Cardiac muscle cell (in vitro differentiated cells and primary cell): ENCODE measurements at regions not wholly inside any gene's neighbourhood (a gene's known extent, or its start where the extent isn't known, plus 50 kb on each side); places are given as distances from the start of the nearest gene placed in this dataset.

Source experiments
- DNase-seq, 2 donors: peaks; one replicate each; pipeline versions ENCODE4 v3.0.0 to v3.0.0-alpha.2; 2010 to 2017; ENCODE audit warnings: low read depth in 1 of 2, low spot score in 1 of 2
- H3K27ac ChIP-seq: fragments of 200-600 bp; sonication (generic); 2 replicates; pipeline ENCODE4 v1.5.1; 2016
- H3K27me3 ChIP-seq: fragments of 200-600 bp; sonication (generic); 2 replicates; pipeline ENCODE4 v1.6.0; 2016; ENCODE audit warnings: control low read depth
- H3K36me3 ChIP-seq: fragments of 200-600 bp; sonication (generic); 2 replicates; pipeline ENCODE4 v1.5.1; 2016; ENCODE audit warnings: control low read depth
- H3K4me1 ChIP-seq: fragments of 200-600 bp; sonication (generic); 2 replicates; pipeline ENCODE4 v1.8.1; 2017; ENCODE audit warnings: low read depth, mild to moderate bottlenecking, mixed run types
- H3K4me3 ChIP-seq: fragments of 200-600 bp; sonication (generic); 2 replicates; pipeline ENCODE4 v1.5.1; 2016; ENCODE audit warnings: mild to moderate bottlenecking
- H3K9me3 ChIP-seq: fragments of 200-600 bp; sonication (generic); 2 replicates; pipeline ENCODE4 v1.5.1; 2017; ENCODE audit warnings: low read depth, mild to moderate bottlenecking, control low read depth
- TF ChIP-seq, protein P1 (sequence below): IDR thresholded peaks from 2 replicates; pipeline ENCODE4 v1.5.1; 2012; ENCODE audit warnings: low read depth, mild to moderate bottlenecking, low read length

DNA sequence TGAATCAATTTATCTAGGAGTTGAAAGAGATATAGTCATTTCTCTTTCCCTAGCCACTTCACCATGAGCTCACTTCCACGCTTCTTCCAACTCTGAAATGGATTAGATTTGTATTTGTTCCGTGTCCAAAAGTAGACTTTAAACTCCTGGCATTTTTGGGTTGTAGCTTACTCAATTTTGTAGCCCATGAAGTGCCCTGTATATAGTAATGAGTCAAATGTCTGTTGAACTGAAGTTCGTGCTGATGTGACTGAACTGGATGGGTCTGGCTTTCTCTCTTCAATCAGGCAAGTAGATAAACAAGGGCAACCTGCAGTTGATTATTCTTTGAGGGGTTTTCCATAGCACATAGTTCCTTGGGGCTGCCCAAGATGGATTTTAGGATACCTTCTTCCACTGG is 450.6 kb downstream of the SH2D1A start:
- no peaks in the 10 kb centered on the region for H3K27me3 ChIP-seq
- H3K36me3 ChIP-seq = no peaks in the 10 kb centered on the region
- H3K4me1 ChIP-seq = no peaks in the 10 kb centered on the region
- no peaks in the 10 kb centered on the region for H3K9me3 ChIP-seq
- no peak overlapping the region for H3K4me3 ChIP-seq
- H3K27ac ChIP-seq = no peak overlapping the region
- no peak for DNase-seq
- TF ChIP-seq, protein P1, sequence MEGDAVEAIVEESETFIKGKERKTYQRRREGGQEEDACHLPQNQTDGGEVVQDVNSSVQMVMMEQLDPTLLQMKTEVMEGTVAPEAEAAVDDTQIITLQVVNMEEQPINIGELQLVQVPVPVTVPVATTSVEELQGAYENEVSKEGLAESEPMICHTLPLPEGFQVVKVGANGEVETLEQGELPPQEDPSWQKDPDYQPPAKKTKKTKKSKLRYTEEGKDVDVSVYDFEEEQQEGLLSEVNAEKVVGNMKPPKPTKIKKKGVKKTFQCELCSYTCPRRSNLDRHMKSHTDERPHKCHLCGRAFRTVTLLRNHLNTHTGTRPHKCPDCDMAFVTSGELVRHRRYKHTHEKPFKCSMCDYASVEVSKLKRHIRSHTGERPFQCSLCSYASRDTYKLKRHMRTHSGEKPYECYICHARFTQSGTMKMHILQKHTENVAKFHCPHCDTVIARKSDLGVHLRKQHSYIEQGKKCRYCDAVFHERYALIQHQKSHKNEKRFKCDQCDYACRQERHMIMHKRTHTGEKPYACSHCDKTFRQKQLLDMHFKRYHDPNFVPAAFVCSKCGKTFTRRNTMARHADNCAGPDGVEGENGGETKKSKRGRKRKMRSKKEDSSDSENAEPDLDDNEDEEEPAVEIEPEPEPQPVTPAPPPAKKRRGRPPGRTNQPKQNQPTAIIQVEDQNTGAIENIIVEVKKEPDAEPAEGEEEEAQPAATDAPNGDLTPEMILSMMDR = no peak

DNA sequence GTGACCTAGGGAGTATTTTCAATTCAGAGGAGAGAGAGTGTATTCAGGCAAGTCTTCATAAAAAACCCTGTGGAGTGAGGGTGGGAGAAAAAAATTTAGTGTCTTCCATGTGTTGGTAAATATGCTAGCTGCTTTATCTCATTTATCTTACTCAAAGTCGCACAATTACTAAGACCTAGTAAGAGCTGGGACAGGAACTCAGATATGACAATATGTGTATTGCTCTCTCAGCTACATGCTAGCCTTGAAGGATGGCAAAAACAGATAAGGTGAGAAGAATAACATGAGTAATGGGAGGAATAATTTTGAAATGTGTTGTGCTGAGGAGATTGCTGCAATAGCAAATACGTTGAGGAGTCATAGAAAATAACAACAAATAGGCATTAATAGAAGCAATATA is 458.6 kb downstream of the SH2D1A start:
- Histone ChIP-seq H3K4me1 (no peaks in the 10 kb centered on the region), H3K36me3 (no peaks in the 10 kb centered on the region), H3K4me3 (no peak overlapping the region), H3K27me3 (no peaks in the 10 kb centered on the region), H3K27ac (no peak overlapping the region), H3K9me3 (no peaks in the 10 kb centered on the region)
- TF ChIP-seq, protein P1 = no peak
- DNase-seq = no peak

DNA sequence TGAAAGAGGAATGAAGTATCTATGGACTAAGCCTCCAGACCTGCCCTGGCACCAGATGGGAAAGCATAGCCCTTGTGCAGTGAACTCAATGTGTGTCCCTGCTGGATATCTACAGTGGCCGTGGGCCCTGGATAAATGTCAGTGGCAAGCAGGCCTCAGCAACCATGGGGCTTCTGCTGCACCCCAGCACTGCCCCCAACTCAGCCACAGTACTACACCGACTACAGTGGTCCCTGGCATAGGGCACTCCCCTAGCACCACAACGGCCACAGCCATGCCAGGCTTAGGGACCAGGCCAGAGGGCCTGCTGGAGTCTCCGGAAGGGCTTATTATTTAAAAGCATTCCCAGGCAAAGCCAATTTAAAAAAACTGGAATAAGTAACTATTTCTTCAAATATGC is 459.1 kb downstream of the SH2D1A start:
- no peak overlapping the region for H3K27ac ChIP-seq
- H3K27me3 ChIP-seq = no peaks in the 10 kb centered on the region
- H3K36me3 ChIP-seq = no peaks in the 10 kb centered on the region
- H3K4me3 ChIP-seq = no peak overlapping the region
- no peaks in the 10 kb centered on the region for H3K4me1 ChIP-seq
- DNase-seq = no peak
- H3K9me3 ChIP-seq = no peaks in the 10 kb centered on the region
- TF ChIP-seq, protein P1 = no peak

DNA sequence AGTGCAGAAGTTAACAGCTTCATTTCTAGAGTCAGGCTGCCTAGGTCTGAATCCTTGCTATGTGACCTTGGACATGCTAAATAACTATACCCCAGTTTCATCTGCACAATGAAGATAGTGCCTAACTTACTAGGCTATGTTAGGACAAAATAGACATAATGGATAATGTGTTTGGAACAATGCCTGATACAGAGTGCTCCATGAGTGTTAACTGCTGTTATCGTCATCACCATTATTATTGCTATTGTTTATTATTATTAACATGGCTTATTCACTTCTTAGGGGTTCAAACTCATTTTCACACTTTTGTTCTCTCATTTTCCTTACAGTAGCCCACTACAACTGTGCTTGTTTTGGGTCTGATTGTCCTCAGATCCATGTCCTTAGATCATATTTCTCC is 467.7 kb downstream of the SH2D1A start:
- Histone ChIP-seq H3K4me3 (no peak overlapping the region), H3K36me3 (no peaks in the 10 kb centered on the region), H3K9me3 (no peaks in the 10 kb centered on the region), H3K27ac (no peak overlapping the region), H3K27me3 (no peaks in the 10 kb centered on the region), H3K4me1 (no peaks in the 10 kb centered on the region)
- TF ChIP-seq, protein P1 = no peak
- no peak for DNase-seq

DNA sequence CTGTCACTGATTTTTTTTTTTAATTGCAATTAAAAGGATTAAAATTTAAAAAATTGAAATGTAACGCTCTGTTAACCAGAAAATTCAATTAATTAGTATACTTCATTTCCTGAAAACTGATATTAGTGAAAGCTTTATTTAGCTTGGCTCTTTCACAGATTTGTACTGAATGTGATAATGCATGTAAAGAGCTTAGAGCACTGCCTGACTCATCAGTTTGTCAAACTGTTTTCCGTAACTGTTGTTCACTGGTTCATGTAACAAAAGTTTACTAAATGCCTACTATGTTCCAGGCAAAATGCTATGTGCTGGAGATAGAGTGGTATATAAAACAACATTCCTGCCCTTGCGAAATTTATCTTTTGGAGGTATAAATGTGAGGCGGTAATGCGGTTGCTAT is 471.7 kb downstream of the SH2D1A start:
- no peaks in the 10 kb centered on the region for H3K9me3 ChIP-seq
- no peak overlapping the region for H3K4me3 ChIP-seq
- no peak overlapping the region for H3K27ac ChIP-seq
- DNase-seq = no peak
- TF ChIP-seq, protein P1 = no peak
- no peaks in the 10 kb centered on the region for H3K4me1 ChIP-seq
- no peaks in the 10 kb centered on the region for H3K36me3 ChIP-seq
- no peaks in the 10 kb centered on the region for H3K27me3 ChIP-seq

DNA sequence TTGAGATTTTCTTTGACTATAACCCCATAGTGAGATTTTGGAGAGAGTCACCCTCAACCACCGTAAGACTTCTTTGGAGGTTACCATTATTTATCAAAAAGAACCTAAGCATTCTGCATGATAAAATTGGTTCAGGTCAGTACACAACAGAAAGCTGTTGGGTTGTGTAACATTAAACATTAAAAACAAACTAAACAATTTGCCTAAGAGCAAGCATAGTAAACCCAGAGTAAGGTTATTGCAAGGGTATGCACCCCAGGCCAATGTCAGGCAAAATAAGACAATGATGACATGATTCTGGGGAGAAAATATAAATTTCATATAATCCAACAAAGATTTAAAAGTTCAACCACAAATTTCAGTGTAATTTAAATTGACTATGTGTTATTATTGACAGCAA is 472.4 kb downstream of the SH2D1A start:
- no peak overlapping the region for H3K4me3 ChIP-seq
- H3K36me3 ChIP-seq = no peaks in the 10 kb centered on the region
- no peak overlapping the region for H3K27ac ChIP-seq
- H3K27me3 ChIP-seq = no peaks in the 10 kb centered on the region
- no peak for DNase-seq
- TF ChIP-seq, protein P1 = no peak
- H3K9me3 ChIP-seq = no peaks in the 10 kb centered on the region
- no peaks in the 10 kb centered on the region for H3K4me1 ChIP-seq
